ENCODE measurements at regions not wholly inside any gene's neighbourhood (a gene's known extent, or its start where the extent isn't known, plus 50 kb on each side); places are given as distances from the start of the nearest gene placed in this dataset.
"Not testable (repeated sequence)": the region's sequence is repeated elsewhere in the genome, so short reads cannot be mapped to it uniquely, and the experiment has no call there.

DNA sequence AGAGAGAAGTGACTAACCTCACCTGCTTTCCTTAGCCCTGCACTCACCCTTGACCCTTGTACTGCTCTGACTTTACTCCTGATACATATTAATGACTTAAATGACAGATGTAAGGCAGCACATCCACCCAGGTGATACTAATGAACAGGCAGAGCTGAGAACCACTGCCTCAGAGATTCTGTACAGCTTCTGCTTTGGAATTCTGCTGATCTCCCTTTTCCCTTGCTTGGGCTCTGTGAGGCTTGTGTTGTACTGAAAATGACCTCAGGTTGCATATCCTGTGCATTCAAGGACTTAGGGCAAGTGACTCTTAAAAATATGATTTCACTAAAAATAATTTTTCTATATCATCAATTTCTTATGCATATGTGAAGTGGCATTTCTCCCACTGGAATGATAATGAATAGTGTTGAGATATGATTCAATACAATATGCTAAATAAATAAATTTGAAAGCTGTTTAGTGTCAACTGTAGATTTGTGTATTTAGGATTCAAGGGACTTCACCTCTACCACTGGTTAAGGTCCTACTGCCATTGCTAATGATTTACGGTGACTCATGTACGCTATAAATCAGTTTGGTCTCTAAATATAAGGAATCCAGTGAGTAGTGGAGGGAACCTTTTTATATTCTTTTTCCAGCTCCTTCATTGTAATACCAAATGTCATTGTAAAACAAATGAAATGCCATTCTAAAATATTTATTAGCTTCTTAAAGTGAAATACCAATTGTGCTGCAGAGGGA, 328.3 kb downstream of the SOCS6 start:
- H3K9me3 Mint-ChIP-seq: peaks cover 0 to 12% (median 2%) of the 10 kb centered on the region in 7 donors
- ATAC-seq (ENCODE audit: low read depth in 2 of 2) (no peak), DNase-seq (no peak)
- peaks cover 7 to 15% (median 9%) of the 10 kb centered on the region in 3 donors for H3K4me1 Mint-ChIP-seq
- H3K27ac Mint-ChIP-seq: no peak overlapping the region
- H3K36me3 Mint-ChIP-seq: peaks cover 0 to 7% of the 10 kb centered on the region in 2 donors
- no peak overlapping the region for H3K4me3 Mint-ChIP-seq
- no peaks in the 10 kb centered on the region for H3K27me3 Mint-ChIP-seq

DNA sequence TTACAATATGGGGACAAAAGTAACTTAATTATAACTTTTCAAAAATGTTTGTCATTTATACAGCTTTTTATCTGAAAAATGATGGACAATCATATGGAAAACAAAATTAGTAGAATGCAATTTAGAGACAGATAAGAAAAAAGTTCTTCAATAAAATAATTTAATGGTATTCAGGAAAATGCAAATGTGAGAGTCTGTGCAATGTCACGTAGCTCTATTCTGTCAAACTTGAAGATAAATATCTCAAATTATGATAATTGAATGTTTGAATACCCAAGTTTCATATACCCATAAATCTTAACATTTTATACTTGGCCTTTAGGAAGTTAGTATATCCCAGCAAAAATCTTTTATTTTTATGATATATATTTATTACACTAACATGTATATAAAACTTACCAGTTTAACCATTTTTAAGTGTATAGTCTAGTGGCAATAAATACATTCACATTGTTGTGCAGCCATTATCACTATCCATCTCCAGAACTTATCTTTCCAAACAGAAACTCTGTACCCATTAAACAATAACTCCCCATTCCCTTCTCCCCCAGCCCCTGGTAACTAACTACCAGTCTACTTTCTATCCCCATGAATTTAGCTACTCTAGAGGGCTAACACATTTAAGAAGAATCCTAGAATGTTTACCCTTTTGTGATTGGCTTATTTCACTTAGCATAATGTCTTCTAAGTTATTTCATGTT, 311.5 kb downstream of the SOCS6 start:
- no peaks in the 10 kb centered on the region for H3K36me3 Mint-ChIP-seq
- no peaks in the 10 kb centered on the region for H3K4me1 Mint-ChIP-seq
- no peak overlapping the region for H3K27ac Mint-ChIP-seq
- DNase-seq (no peak), ATAC-seq (ENCODE audit: low read depth in 2 of 2) (no peak)
- no peaks in the 10 kb centered on the region for H3K27me3 Mint-ChIP-seq
- H3K4me3 Mint-ChIP-seq: no peak overlapping the region
- peaks cover 0 to 9% (median 0%) of the 10 kb centered on the region in 7 donors for H3K9me3 Mint-ChIP-seq

DNA sequence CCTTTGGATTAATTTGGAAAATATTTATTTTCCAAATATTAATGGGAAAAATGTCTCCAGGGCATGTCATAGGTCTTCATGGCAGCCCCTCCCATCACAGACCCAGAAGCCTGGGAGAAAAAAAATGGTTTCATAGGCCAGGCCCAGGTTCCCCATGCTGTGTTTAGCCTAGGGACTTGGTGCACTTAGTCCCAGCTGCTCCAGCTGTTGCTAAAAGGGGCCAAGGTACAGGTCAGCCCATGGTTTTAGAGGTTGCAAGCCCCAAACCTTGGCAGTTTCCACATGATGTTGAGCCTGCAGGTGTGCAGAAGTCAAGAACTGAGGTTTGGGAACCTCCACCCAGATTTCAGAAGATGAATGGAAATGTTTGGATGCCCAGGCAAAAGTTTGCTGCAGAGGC, 309.6 kb downstream of the SOCS6 start:
- Mint-ChIP-seq H3K36me3 (no peaks in the 10 kb centered on the region), H3K27ac (no peak overlapping the region), H3K4me3 (no peak overlapping the region), H3K27me3 (no peaks in the 10 kb centered on the region), H3K9me3 (peaks cover 0 to 5% (median 0%) of the 10 kb centered on the region in 7 donors), H3K4me1 (no peaks in the 10 kb centered on the region)
- no peak for ATAC-seq (ENCODE audit: low read depth in 2 of 2)
- DNase-seq: no peak

DNA sequence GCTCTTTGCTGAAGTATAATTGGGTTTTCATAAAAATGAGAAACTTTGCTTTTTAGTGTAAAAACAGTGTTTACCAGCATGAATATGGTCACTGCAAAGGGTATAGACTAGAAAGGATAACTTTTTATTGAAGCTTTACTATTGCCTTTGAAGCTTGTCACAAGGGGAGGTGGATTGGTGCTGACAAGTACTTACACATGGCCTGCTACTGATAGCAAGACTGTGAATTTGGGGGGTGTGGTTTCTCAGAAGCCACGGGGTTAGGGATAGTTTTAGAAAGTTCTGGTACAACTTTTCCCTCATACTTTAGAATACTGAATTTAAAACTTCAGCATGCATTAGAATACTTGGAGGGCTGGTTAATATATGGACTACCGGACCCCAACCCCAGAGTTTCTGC, 294.1 kb downstream of the SOCS6 start:
- Mint-ChIP-seq H3K27me3 (peaks cover 0 to 4% (median 0%) of the 10 kb centered on the region in 3 donors), H3K4me3 (no peak overlapping the region), H3K27ac (no peak overlapping the region), H3K4me1 (no peaks in the 10 kb centered on the region), H3K9me3 (peaks cover 3 to 34% (median 25%) of the 10 kb centered on the region in 7 donors), H3K36me3 (peaks cover 0 to 7% of the 10 kb centered on the region in 2 donors)
- ATAC-seq (ENCODE audit: low read depth in 2 of 2): no peak
- no peak for DNase-seq

DNA sequence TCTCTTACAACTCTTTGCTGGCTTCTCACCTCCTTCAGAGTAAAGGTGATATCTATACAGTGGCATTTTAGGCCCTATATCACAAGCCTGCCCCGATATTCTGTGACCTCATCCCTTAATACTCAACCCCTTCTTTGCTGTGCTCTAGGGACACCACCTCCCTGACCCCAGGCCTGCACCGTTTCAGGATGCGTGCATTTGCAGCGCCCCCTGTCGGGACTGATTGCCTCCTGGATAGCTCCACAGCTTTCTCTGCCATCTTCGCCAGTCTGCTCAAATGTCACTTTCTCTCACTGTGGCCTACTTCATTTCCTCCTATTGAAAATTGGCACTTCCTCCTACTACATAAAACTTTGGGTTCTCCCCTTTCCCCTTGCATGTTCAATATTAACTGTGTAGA, 289.6 kb downstream of the SOCS6 start:
- Mint-ChIP-seq H3K9me3 (peaks cover 6 to 10% (median 6%) of the 10 kb centered on the region in 7 donors), H3K4me3 (no peak overlapping the region), H3K36me3 (no peaks in the 10 kb centered on the region), H3K4me1 (no peaks in the 10 kb centered on the region), H3K27ac (no peak overlapping the region), H3K27me3 (peaks cover 0 to 4% (median 0%) of the 10 kb centered on the region in 3 donors)
- no peak for DNase-seq
- no peak for ATAC-seq (ENCODE audit: low read depth in 2 of 2)

DNA sequence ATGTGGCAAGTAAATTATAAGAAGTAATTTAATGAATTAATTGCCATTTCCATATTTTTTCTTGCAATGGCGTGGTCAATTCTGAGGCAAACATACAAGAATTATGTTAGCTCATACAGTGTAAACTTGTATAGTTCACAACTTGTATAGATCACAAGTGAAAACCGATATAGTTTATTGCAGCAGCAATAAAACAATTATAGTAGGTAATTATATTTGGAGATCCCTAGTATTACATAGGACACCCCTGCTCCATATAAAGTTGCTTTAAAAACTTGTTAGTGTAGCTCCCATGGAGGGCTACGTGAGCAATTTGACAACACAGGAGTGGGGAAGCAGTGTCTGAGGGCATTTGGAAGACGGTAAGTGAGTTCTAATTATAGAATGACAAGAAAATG, 288.2 kb downstream of the SOCS6 start:
- Mint-ChIP-seq H3K4me1 (no peaks in the 10 kb centered on the region), H3K27me3 (peaks cover 0 to 4% (median 0%) of the 10 kb centered on the region in 3 donors), H3K4me3 (no peak overlapping the region), H3K27ac (no peak overlapping the region), H3K9me3 (peaks cover 6 to 15% (median 10%) of the 10 kb centered on the region in 7 donors), H3K36me3 (no peaks in the 10 kb centered on the region)
- no peak for ATAC-seq (ENCODE audit: low read depth in 2 of 2)
- no peak for DNase-seq

DNA sequence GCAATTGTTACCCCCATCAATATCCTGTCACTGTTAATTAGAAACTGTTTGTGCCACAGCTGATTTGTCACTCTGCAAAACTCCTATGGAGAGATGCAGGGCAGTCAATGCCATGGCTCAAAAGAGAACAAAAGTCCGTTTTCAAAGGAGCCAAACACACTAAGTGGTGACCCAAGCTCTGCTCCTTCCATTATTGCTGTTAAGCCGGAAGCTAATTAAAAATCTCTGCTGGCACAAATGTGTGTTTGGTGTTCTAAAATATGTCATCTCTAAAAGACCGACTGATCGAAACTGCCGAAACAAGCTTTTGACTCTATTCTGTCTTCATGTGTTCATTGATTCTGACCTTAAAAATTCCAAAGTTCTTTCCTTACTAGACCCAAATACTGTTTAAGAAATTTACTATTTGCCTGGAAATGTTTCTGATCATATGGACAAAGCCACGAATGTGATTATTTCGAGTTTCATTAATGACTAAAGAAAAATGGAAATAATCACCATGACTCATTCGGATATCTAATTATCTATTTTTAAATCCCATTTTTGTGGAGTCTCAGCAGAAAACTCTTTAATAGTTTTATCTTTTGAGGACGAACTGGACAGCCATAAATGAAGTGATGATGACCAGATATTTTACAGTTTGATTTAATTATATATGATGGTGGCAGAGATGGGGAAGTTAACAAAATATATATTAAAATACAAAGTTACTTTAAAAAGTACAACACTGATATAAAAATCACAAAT, 287.6 kb downstream of the SOCS6 start:
- no peak for ATAC-seq (ENCODE audit: low read depth in 2 of 2)

DNA sequence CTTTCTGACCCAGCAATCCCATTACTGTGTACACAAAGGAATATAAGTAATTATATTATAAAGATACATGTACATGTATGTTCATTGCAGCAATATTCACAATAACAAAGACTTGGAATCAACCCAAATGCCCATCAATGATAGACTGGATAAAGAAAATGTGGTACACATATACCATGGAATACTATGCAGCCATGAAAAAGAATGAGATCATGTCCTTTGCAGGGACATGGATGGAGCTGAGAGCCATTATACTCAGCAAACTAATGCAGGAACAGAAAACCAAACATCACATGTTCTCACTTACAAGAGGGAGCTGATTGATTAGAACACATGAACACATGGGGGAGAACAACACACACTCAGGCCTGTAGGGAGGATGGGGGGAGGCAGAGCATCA, 286.1 kb downstream of the SOCS6 start:
- peaks cover 10 to 18% (median 13%) of the 10 kb centered on the region in 7 donors for H3K9me3 Mint-ChIP-seq
- not testable (repeated sequence) for H3K4me1 Mint-ChIP-seq; H3K4me3 Mint-ChIP-seq; ATAC-seq (ENCODE audit: low read depth in 2 of 2); H3K27me3 Mint-ChIP-seq; H3K27ac Mint-ChIP-seq; H3K36me3 Mint-ChIP-seq; DNase-seq

More for the DNA sequence above, 287.6 kb downstream of the SOCS6 start:
- Mint-ChIP-seq H3K27ac (no peak overlapping the region), H3K9me3 (peaks cover 6 to 15% (median 10%) of the 10 kb centered on the region in 7 donors), H3K4me1 (no peaks in the 10 kb centered on the region), H3K27me3 (peaks cover 0 to 4% (median 0%) of the 10 kb centered on the region in 3 donors), H3K36me3 (no peaks in the 10 kb centered on the region), H3K4me3 (no peak overlapping the region)
- DNase-seq: no peak

DNA sequence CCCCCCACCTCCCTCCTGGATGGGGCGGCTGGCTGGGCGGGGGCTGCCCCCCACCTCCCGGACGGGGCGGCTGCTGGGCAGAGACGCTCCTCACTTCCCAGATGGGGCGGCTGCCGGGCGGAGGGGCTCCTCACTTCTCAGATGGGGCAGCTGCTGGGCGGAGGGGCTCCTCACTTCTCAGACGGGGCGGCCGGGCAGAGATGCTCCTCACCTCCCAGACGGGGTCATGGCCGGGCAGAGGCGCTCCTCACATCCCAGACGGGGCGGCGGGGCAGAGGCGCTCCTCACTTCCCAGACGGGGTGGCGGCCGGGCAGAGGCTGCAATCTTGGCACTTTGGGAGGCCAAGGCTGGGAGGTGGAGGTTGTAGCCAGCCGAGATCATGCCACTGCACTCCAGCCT, 280.8 kb downstream of the SOCS6 start:
- H3K36me3 Mint-ChIP-seq; H3K27ac Mint-ChIP-seq; DNase-seq; ATAC-seq (ENCODE audit: low read depth in 2 of 2); H3K27me3 Mint-ChIP-seq; H3K4me3 Mint-ChIP-seq; H3K4me1 Mint-ChIP-seq: not testable (repeated sequence)
- peaks cover 1 to 14% (median 6%) of the 10 kb centered on the region in 7 donors for H3K9me3 Mint-ChIP-seq

DNA sequence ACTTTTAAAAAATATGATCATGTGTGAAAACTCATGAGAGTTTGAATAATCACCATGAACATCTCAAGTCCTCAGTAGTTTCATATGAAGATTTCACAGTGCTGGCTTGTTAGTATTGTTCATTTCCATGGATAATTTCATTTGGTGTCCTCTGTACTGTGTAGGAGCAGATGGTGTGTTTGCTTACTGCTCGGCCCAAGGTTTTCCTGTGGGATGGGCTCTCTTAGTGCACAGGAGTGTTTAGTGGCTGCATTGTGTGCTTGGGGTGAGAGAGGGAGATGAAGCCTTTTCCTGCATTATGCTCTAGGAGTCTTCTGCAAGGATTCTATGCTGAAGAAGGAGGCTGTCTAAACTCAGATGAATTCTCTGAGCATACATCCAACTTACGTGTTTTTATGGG, 270.6 kb downstream of the SOCS6 start:
- DNase-seq: no peak
- ATAC-seq (ENCODE audit: low read depth in 2 of 2): no peak

DNA sequence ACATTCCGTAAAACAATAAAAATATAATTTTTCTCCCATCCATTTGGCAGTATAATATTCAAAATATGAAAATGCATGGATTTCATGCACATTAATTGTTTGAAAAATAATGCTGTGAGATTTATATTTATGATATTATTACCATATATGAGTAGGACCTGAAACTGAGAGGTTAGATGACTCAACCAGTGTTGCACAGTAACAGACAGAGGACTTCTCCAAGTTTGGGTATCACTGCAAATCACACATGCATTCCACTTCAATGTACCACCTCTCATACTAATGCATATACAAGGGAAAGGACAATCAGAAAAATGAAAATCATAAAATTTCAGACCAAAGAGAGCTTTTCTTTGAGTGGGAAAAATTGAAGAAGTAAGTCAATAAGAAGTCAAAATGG, 269.5 kb downstream of the SOCS6 start:
- H3K4me3 Mint-ChIP-seq: no peak overlapping the region
- ATAC-seq (ENCODE audit: low read depth in 2 of 2): no peak
- H3K27ac Mint-ChIP-seq: no peak overlapping the region
- no peaks in the 10 kb centered on the region for H3K36me3 Mint-ChIP-seq
- H3K4me1 Mint-ChIP-seq: no peaks in the 10 kb centered on the region
- DNase-seq: no peak
- no peaks in the 10 kb centered on the region for H3K27me3 Mint-ChIP-seq
- H3K9me3 Mint-ChIP-seq: peaks cover 0 to 5% (median 0%) of the 10 kb centered on the region in 7 donors

More for the DNA sequence above, 270.6 kb downstream of the SOCS6 start:
- H3K27ac Mint-ChIP-seq: no peak overlapping the region
- no peaks in the 10 kb centered on the region for H3K4me1 Mint-ChIP-seq
- no peak overlapping the region for H3K4me3 Mint-ChIP-seq
- no peaks in the 10 kb centered on the region for H3K36me3 Mint-ChIP-seq
- peaks cover 0 to 5% (median 0%) of the 10 kb centered on the region in 7 donors for H3K9me3 Mint-ChIP-seq
- H3K27me3 Mint-ChIP-seq: no peaks in the 10 kb centered on the region

DNA sequence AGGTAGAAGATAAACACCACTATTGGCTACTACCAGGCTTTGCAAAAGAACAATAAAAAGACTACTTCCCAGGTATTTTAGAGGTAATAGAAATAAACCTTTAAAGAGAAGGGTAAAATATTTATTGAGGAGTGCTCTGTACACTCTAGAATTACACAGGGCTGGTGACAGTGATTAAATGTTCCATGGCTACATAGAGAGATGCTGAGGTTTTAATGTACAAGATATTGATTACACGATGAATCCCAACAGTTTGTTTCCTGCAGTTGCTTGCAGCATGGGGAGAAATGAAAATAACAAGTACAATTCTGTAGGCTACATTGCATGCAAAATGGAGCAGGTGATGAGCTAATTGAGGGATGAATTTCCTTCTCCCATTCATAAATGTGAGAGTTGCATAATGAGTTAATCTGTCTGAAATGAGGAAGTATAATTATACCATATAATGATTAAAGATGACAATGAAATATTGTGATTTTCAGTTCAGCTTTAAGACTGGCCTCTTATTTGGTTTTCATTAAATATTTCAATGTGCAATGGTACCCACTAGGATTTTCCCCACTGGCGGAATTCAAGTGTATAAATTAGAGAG, 266.1 kb downstream of the SOCS6 start:
- Mint-ChIP-seq H3K27ac (no peak overlapping the region), H3K36me3 (no peaks in the 10 kb centered on the region), H3K4me1 (no peaks in the 10 kb centered on the region), H3K27me3 (no peaks in the 10 kb centered on the region), H3K9me3 (peaks cover 0 to 4% (median 0%) of the 10 kb centered on the region in 7 donors), H3K4me3 (no peak overlapping the region)
- no peak for ATAC-seq (ENCODE audit: low read depth in 2 of 2)
- DNase-seq: no peak

DNA sequence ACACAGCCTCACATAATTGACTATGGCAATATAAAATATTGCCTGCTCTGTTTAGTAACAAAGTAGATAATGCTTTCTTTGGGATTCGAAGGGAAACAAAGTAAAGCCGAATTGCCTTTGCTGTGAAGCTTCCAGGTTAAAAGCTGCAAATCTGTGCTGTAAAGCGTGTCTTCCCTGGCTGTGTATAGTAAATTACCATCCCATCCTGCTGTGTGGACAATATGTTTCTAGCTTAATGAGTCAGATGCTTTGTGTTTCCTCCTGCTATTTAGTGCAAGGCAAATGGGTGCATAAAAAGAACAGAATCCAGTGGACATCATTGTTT, 265.1 kb downstream of the SOCS6 start:
- no peak for ATAC-seq (ENCODE audit: low read depth in 2 of 2)
- Mint-ChIP-seq H3K4me3 (no peak overlapping the region), H3K27me3 (no peaks in the 10 kb centered on the region), H3K9me3 (peaks cover 0 to 9% (median 2%) of the 10 kb centered on the region in 7 donors), H3K4me1 (no peaks in the 10 kb centered on the region), H3K27ac (no peak overlapping the region), H3K36me3 (no peaks in the 10 kb centered on the region)
- no peak for DNase-seq
